A673 (cell line): ENCODE measurements at regions not wholly inside any gene's neighbourhood (a gene's known extent, or its start where the extent isn't known, plus 50 kb on each side); places are given as distances from the start of the nearest gene placed in this dataset.

Source experiments
- BruUV-seq: library from RNA; stranded (reverse); fragments of 400-500 nt; replicated peaks from 2 replicates; lab custom pipeline; 2021; lab: Mats Ljungman, UMichigan
- CTCF ChIA-PET: fragments of 300-600 bp; sonication (Branson Sonifier 250); formaldehyde crosslinking; loops from one replicate; lab custom pipeline; 2022; ENCODE audit warnings: antibody characterized with exemption; lab: Charles Lee
- POLR2A ChIA-PET: fragments of 300-600 bp; sonication (Branson Sonifier 250); formaldehyde crosslinking; loops from one replicate; lab custom pipeline; 2022; ENCODE audit warnings: antibody characterized with exemption; ENCODE audit not compliant: low non-redundant PET; lab: Charles Lee
- DNase-seq: peaks from one replicate; pipeline ENCODE4 v3.0.0-alpha.2; 2015; ENCODE audit warnings: low spot score
- H3K27ac ChIP-seq: fragments of 200-600 bp; sonication (generic); 2 replicates; pipeline ENCODE4 v1.5.1; 2016; ENCODE audit warnings: mixed run types, low read depth, mild to moderate bottlenecking, mixed read lengths, antibody characterized with exemption, low read length; ENCODE audit not compliant: poor library complexity, severe bottlenecking
- H3K27me3 ChIP-seq: fragments of 200-600 bp; sonication (generic); replicated peaks from 2 replicates; pipeline ENCODE4 v1.6.1; 2017; ENCODE audit warnings: mixed run types, low read depth, mild to moderate bottlenecking, mixed read lengths, antibody characterized with exemption, low read length; ENCODE audit not compliant: insufficient read depth, poor library complexity
- H3K36me3 ChIP-seq: fragments of 200-600 bp; sonication (generic); 2 replicates; pipeline ENCODE4 v1.6.1; 2016; ENCODE audit warnings: mixed run types, mild to moderate bottlenecking, mixed read lengths, antibody characterized with exemption, low read length; ENCODE audit not compliant: insufficient read depth, poor library complexity, severe bottlenecking
- H3K4me1 ChIP-seq: fragments of 200-600 bp; sonication (generic); 2 replicates; pipeline ENCODE4 v1.6.1; 2017; ENCODE audit warnings: mixed run types, mild to moderate bottlenecking, mixed read lengths, antibody characterized with exemption, low read length; ENCODE audit not compliant: insufficient read depth, poor library complexity, severe bottlenecking
- H3K4me3 ChIP-seq: fragments of 200-600 bp; sonication (generic); 2 replicates; pipeline ENCODE4 v1.5.1; 2016; ENCODE audit warnings: low read depth, mixed run types, mild to moderate bottlenecking, mixed read lengths, low read length; ENCODE audit not compliant: poor library complexity, severe bottlenecking
- H3K9me3 ChIP-seq: fragments of 200-600 bp; sonication (generic); 2 replicates; pipeline ENCODE4 v1.6.1; 2016; ENCODE audit warnings: mixed run types, low read depth, mild to moderate bottlenecking, mixed read lengths, antibody characterized with exemption, low read length; ENCODE audit not compliant: poor library complexity, severe bottlenecking
- EZH2 ChIP-seq: fragments of 200-600 bp; sonication (generic); IDR thresholded peaks from 2 replicates; pipeline ENCODE4 v1.6.1; 2017; ENCODE audit warnings: borderline replicate concordance, low read depth, mild to moderate bottlenecking, mixed read lengths, antibody characterized with exemption, low read length; ENCODE audit not compliant: poor library complexity, severe bottlenecking
- intact Hi-C: fragments of 100-400 bp; cut with micrococcal nuclease; formaldehyde crosslinking; loops from one replicate; pipeline ENCODE4 v1.10.0; 2022; ENCODE audit not compliant: unreplicated experiment
- TF ChIP-seq, protein P1 (sequence below): fragments of 300-800, 200-600 bp; sonication (generic); conservative IDR thresholded peaks from 2 replicates; pipeline ENCODE4 v1.5.1; 2017; ENCODE audit warnings: low read depth, mild to moderate bottlenecking, antibody characterized with exemption, low read length, moderate library complexity, mixed read lengths

DNA sequence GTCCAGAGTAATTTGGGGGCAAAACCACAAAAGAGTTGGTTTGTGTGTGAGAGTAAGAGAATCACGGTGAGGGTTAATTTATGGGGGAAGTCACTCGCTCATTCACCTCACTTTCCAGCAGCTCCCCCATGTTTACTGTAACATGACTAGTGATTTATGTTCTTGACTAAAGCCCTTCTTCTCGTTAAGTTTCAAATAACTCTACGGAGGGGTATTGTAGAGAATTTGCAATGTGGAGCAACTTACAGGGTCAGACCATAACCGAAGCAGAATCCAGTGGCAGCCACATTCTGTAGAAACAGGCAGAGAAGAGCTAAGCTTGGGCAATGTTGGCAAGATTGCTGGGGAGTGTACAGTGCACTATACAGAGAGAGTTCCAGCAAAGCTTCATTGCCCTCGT lies 760.6 kb downstream of the IRX1 start:
- ChIA-PET CTCF (no interaction called here), POLR2A (no interaction called here)
- Histone ChIP-seq H3K4me1 (no peaks in the 10 kb centered on the region), H3K27me3 (no peaks in the 10 kb centered on the region), H3K36me3 (no peaks in the 10 kb centered on the region), H3K27ac (no peak overlapping the region), H3K9me3 (peaks cover 40% of the 10 kb centered on the region), H3K4me3 (no peak overlapping the region)
- intact Hi-C loops: no loop called here
- DNase-seq: no peak
- BruUV-seq: no TSS peak
- TF ChIP-seq, protein P1, sequence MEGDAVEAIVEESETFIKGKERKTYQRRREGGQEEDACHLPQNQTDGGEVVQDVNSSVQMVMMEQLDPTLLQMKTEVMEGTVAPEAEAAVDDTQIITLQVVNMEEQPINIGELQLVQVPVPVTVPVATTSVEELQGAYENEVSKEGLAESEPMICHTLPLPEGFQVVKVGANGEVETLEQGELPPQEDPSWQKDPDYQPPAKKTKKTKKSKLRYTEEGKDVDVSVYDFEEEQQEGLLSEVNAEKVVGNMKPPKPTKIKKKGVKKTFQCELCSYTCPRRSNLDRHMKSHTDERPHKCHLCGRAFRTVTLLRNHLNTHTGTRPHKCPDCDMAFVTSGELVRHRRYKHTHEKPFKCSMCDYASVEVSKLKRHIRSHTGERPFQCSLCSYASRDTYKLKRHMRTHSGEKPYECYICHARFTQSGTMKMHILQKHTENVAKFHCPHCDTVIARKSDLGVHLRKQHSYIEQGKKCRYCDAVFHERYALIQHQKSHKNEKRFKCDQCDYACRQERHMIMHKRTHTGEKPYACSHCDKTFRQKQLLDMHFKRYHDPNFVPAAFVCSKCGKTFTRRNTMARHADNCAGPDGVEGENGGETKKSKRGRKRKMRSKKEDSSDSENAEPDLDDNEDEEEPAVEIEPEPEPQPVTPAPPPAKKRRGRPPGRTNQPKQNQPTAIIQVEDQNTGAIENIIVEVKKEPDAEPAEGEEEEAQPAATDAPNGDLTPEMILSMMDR: no peak
- TF ChIP-seq EZH2: no peak

DNA sequence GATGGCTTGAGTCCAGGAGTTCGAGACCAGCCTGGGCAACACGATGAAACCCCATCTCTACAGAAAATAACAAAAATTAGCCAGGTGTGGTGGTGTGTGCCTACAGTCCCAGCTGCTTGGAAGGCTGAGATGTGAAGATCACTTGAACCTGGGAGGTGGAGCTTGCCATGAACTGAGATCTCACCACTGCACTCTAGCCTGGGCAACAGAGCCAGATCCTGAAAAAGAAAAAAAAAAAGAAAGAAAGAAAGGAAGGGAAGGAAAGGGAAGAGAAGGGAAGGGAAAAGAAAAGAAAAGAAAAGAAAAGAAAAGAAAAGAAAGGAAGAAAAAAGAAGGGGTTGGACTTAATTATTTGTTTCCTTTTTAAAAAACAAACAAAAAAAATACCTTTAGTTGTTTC lies 764.2 kb downstream of the IRX1 start:
- POLR2A ChIA-PET: no interaction called here
- BruUV-seq: no TSS peak

DNA sequence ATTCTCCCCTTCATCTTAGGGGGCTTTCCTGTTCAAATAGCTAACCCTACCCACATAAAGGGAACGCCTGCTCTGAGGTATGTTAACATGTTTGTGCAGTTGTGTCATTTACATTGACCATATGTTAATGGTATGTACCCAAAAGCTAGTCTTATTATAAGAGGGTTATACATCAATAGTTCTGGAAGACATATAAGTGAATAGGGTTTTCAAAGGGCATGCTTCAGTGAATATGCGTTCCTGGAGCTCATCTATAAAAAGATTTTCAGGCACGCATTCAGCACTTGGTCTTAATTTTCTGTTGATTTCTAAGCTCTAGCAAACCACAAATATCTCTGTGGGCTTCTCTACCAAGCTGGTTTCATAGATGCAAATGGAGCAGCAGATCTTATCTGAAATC lies 766.1 kb downstream of the IRX1 start:
- POLR2A ChIA-PET: no interaction called here
- no peaks in the 10 kb centered on the region for H3K27me3 ChIP-seq
- H3K9me3 ChIP-seq: peaks cover 30% of the 10 kb centered on the region
- BruUV-seq: no TSS peak
- no peak overlapping the region for H3K27ac ChIP-seq
- no peaks in the 10 kb centered on the region for H3K36me3 ChIP-seq
- DNase-seq: no peak
- no peaks in the 10 kb centered on the region for H3K4me1 ChIP-seq
- no peak for TF ChIP-seq EZH2
- TF ChIP-seq, protein P1: no peak
- intact Hi-C loops: no loop called here
- no peak overlapping the region for H3K4me3 ChIP-seq
- CTCF ChIA-PET: no interaction called here

More for the DNA sequence above, 764.2 kb downstream of the IRX1 start:
- CTCF ChIA-PET: no interaction called here
- intact Hi-C loops: no loop called here
- Histone ChIP-seq H3K36me3 (no peaks in the 10 kb centered on the region), H3K9me3 (peaks cover 35% of the 10 kb centered on the region), H3K27me3 (no peaks in the 10 kb centered on the region), H3K27ac (no peak overlapping the region), H3K4me3 (no peak overlapping the region), H3K4me1 (no peaks in the 10 kb centered on the region)
- no peak for TF ChIP-seq EZH2
- TF ChIP-seq, protein P1: no peak
- no peak for DNase-seq
